Peyer's patch (tissue), 4 donors: ENCODE measurements at regions not wholly inside any gene's neighbourhood (a gene's known extent, or its start where the extent isn't known, plus 50 kb on each side); places are given as distances from the start of the nearest gene placed in this dataset.

Source experiments
- CTCF ChIP-seq, 6 experiments: fragments of 450-650 bp in 4 of 6; fragments of 200-600 bp in 2 of 6; sonication (generic) in 1 of 6; IDR thresholded peaks; one replicate each; pipeline ENCODE4 v1.5.1; 2017 to 2019; ENCODE audit warnings: antibody characterized with exemption in 6 of 6, mild to moderate bottlenecking in 3 of 6, moderate library complexity in 1 of 6
- POLR2A ChIP-seq, 2 donors: fragments of 450-650 bp; IDR thresholded peaks; one replicate each; pipeline ENCODE4 v1.5.1; 2017; ENCODE audit warnings: antibody characterized with exemption in 2 of 2, mild to moderate bottlenecking in 2 of 2, moderate library complexity in 2 of 2

GRCh38 chr6:121515630-121516265, 80.3 kb downstream of the GJA1 start:
- TF ChIP-seq CTCF (IDR thresholded peaks at IDR 0.05) (no peak), POLR2A (IDR thresholded peaks at IDR 0.05) (no peak)
